ENCODE measurements at regions not wholly inside any gene's neighbourhood (a gene's known extent, or its start where the extent isn't known, plus 50 kb on each side); places are given as distances from the start of the nearest gene placed in this dataset.

- TF ChIP-seq GATA2 (IDR thresholded peaks at IDR 0.05; ENCODE audit: low read depth, low read length): no peak
- no peak for TF ChIP-seq GATA3 (IDR thresholded peaks at IDR 0.05; ENCODE audit: low read depth, low read length)
Measured at GRCh38 chr13:94864474-94864873, 152.1 kb upstream of the SOX21 start.

- no peak for TF ChIP-seq GATA2 (IDR thresholded peaks at IDR 0.05; ENCODE audit: low read depth, low read length)
Measured at GRCh38 chr13:94860981-94861407, 148.6 kb upstream of the SOX21 start.

GRCh38 chr13:94859811-94860210 lies 147.5 kb upstream of the SOX21 start:
- TF ChIP-seq GATA2 (IDR thresholded peaks at IDR 0.05; ENCODE audit: low read depth, low read length): no peak
- no peak for TF ChIP-seq GATA3 (IDR thresholded peaks at IDR 0.05; ENCODE audit: low read depth, low read length)

GRCh38 chr13:94859278-94859691 lies 146.9 kb upstream of the SOX21 start:
- TF ChIP-seq GATA3 (IDR thresholded peaks at IDR 0.05; ENCODE audit: low read depth, low read length): no peak
- TF ChIP-seq GATA2 (IDR thresholded peaks at IDR 0.05; ENCODE audit: low read depth, low read length): no peak

- TF ChIP-seq GATA3 (IDR thresholded peaks at IDR 0.05; ENCODE audit: low read depth, low read length): no peak
- TF ChIP-seq GATA2 (IDR thresholded peaks at IDR 0.05; ENCODE audit: low read depth, low read length): no peak
Measured at GRCh38 chr13:94858856-94859255, 146.5 kb upstream of the SOX21 start.

- TF ChIP-seq GATA2 (IDR thresholded peaks at IDR 0.05; ENCODE audit: low read depth, low read length) (no peak), GATA3 (IDR thresholded peaks at IDR 0.05; ENCODE audit: low read depth, low read length) (no peak)
Measured at GRCh38 chr13:94854688-94855087, 142.3 kb upstream of the SOX21 start.

GRCh38 chr13:94851576-94851975 lies 139.2 kb upstream of the SOX21 start:
- no peak for TF ChIP-seq GATA2 (IDR thresholded peaks at IDR 0.05; ENCODE audit: low read depth, low read length)
- no peak for TF ChIP-seq GATA3 (IDR thresholded peaks at IDR 0.05; ENCODE audit: low read depth, low read length)

- TF ChIP-seq GATA2 (IDR thresholded peaks at IDR 0.05; ENCODE audit: low read depth, low read length) (no peak), GATA3 (IDR thresholded peaks at IDR 0.05; ENCODE audit: low read depth, low read length) (no peak)
Measured at GRCh38 chr13:94849254-94849653, 136.9 kb upstream of the SOX21 start.

- TF ChIP-seq GATA2 (IDR thresholded peaks at IDR 0.05; ENCODE audit: low read depth, low read length): no peak
- no peak for TF ChIP-seq GATA3 (IDR thresholded peaks at IDR 0.05; ENCODE audit: low read depth, low read length)
Measured at GRCh38 chr13:94842901-94843300, 130.6 kb upstream of the SOX21 start.

GRCh38 chr13:94829837-94830365 lies 117.6 kb upstream of the SOX21 start:
- TF ChIP-seq GATA3 (IDR thresholded peaks at IDR 0.05; ENCODE audit: low read depth, low read length) (no peak), GATA2 (IDR thresholded peaks at IDR 0.05; ENCODE audit: low read depth, low read length) (no peak)

- TF ChIP-seq GATA2 (IDR thresholded peaks at IDR 0.05; ENCODE audit: low read depth, low read length): no peak
- TF ChIP-seq GATA3 (IDR thresholded peaks at IDR 0.05; ENCODE audit: low read depth, low read length): no peak
Measured at GRCh38 chr13:94829185-94829836, 117.0 kb upstream of the SOX21 start.

- TF ChIP-seq GATA2 (IDR thresholded peaks at IDR 0.05; ENCODE audit: low read depth, low read length) (no peak), GATA3 (IDR thresholded peaks at IDR 0.05; ENCODE audit: low read depth, low read length) (no peak)
Measured at GRCh38 chr13:94827566-94827965, 115.2 kb upstream of the SOX21 start.

GRCh38 chr13:94825507-94825906 lies 113.2 kb upstream of the SOX21 start:
- TF ChIP-seq GATA2 (IDR thresholded peaks at IDR 0.05; ENCODE audit: low read depth, low read length) (no peak), GATA3 (IDR thresholded peaks at IDR 0.05; ENCODE audit: low read depth, low read length) (no peak)

- TF ChIP-seq GATA2 (IDR thresholded peaks at IDR 0.05; ENCODE audit: low read depth, low read length): no peak
- no peak for TF ChIP-seq GATA3 (IDR thresholded peaks at IDR 0.05; ENCODE audit: low read depth, low read length)
Measured at GRCh38 chr13:94824601-94825000, 112.3 kb upstream of the SOX21 start.

GRCh38 chr13:94822356-94822755 lies 110.0 kb upstream of the SOX21 start:
- no peak for TF ChIP-seq GATA3 (IDR thresholded peaks at IDR 0.05; ENCODE audit: low read depth, low read length)
- TF ChIP-seq GATA2 (IDR thresholded peaks at IDR 0.05; ENCODE audit: low read depth, low read length): no peak
